Esophagus squamous epithelium (tissue), 4 donors: ENCODE measurements at regions not wholly inside any gene's neighbourhood (a gene's known extent, or its start where the extent isn't known, plus 50 kb on each side); places are given as distances from the start of the nearest gene placed in this dataset.

Experiments used
- POLR2A ChIP-seq, 4 donors: fragments of 450-650 bp; IDR thresholded peaks; one replicate each; pipeline ENCODE4 v1.6.1; 2017; ENCODE audit warnings: antibody characterized with exemption in 4 of 4, mild to moderate bottlenecking in 4 of 4, moderate library complexity in 3 of 4
- TF ChIP-seq, protein P1 (sequence below), 6 experiments: fragments of 450-650 bp in 4 of 6; fragments of 200-600 bp in 2 of 6; sonication (generic) in 2 of 6; IDR thresholded peaks; one replicate each; pipeline ENCODE4 v1.5.1; 2016 to 2019; ENCODE audit warnings: antibody characterized with exemption in 6 of 6, mild to moderate bottlenecking in 4 of 6, moderate library complexity in 4 of 6

DNA sequence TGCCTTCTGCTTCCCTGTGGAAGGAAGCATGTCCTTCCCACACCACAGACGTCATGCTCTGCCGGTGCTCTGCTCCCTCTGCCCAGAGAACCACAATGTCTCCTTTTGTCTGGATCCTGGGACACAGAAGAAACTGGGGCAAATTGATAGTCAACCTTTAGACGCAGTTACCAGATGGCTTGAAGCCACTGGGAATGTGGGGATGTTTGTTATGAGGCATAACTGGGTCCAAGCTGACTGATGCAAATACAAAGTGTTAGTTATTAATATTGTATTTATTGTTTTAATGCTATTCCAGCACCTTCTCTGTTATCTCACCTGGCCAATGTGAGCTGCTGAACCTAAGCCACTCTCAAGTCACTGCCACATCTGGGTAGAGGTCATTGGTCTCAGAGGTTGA, 322.2 kb downstream of the SHANK2 start:
- TF ChIP-seq, protein P1, sequence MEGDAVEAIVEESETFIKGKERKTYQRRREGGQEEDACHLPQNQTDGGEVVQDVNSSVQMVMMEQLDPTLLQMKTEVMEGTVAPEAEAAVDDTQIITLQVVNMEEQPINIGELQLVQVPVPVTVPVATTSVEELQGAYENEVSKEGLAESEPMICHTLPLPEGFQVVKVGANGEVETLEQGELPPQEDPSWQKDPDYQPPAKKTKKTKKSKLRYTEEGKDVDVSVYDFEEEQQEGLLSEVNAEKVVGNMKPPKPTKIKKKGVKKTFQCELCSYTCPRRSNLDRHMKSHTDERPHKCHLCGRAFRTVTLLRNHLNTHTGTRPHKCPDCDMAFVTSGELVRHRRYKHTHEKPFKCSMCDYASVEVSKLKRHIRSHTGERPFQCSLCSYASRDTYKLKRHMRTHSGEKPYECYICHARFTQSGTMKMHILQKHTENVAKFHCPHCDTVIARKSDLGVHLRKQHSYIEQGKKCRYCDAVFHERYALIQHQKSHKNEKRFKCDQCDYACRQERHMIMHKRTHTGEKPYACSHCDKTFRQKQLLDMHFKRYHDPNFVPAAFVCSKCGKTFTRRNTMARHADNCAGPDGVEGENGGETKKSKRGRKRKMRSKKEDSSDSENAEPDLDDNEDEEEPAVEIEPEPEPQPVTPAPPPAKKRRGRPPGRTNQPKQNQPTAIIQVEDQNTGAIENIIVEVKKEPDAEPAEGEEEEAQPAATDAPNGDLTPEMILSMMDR (IDR thresholded peaks at IDR 0.05) = no peak
- no peak for TF ChIP-seq POLR2A (IDR thresholded peaks at IDR 0.05)
